GM19328 (cell line): ENCODE measurements at regions not wholly inside any gene's neighbourhood (a gene's known extent, or its start where the extent isn't known, plus 50 kb on each side); places are given as distances from the start of the nearest gene placed in this dataset.

Experiments used
- ATAC-seq: cut with Tn5 transposase; IDR thresholded peaks from one replicate; pipeline ENCODE4 v1.9.1; 2021; ENCODE audit warnings: mild to moderate bottlenecking, moderate library complexity; ENCODE audit not compliant: unreplicated experiment

DNA sequence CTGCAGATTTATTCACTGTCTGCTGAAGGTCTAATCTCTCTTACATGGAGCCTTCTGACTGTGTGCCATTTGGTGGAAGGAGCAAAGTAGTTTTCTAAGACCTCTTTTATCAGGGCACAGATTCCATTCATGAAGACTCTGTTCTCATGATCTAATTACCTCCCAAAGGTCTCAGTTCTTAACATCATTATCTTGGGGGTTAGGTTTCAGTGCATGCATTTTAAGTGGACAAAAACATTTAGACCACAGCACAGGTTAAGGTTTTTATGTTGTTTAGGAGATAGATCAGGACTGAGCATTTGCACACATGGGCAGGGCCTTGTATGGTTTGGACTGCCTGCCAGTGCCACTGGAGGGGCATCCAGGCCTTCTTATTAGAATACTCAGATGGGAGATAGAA is 746.1 kb downstream of the C12orf50 start:
- no peak for ATAC-seq

DNA sequence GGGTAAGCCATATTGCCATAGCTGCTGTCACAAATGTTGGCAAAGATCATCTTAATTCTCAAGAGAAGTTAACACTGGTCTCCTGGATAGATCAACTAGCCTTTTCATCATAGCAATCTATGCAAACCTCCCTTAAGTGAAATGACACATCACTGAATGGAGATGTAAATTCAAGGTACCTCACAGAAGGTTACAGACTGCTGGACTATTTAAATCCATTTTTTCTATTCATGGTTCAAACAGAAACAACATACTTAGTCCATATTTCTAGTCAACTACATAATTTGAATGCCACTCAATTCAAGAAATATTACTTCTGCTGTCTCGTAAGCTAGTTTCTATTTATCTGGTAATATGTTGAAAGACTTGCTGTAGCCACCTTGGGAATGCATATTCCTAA is 748.3 kb downstream of the C12orf50 start:
- ATAC-seq: peak; percentile 52

- ATAC-seq: peak; percentile 70
These were observed 748.8 kb downstream of the C12orf50 start for GRCh38 chr12:87280356-87280755.

DNA sequence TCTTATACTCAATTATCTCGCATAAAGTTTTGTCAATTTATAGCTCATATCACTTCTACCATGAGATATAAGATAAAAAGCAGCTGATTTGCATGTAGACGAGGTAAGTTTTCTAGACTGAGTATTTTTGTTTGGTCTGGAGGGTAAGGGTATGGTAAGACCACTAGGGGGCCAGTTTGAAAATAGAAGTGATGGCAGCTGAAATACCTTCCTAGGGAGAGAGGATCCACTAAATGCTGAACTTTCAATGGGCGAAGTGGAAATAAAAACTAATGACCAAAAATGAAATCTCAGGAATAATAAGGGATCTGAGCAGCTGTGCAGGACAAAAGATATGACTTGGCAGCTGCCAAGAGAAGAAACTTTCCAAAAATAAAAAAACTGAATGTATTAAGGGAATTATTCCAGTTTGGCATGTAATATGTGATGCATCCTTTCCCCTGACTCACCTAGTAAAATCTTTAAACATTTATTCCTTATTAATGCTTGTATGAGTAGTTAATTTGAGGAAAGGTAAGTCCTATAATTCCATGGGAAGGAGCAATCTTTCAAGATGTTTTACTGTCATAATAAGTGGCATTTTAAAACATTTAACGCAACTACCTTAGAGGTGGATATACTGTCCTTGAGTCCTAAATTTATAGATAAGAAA is 754.5 kb downstream of the C12orf50 start:
- peak; percentile 66 for ATAC-seq

GRCh38 chr12:87272851-87273250 is 756.4 kb downstream of the C12orf50 start:
- ATAC-seq: no peak

GRCh38 chr12:87270919-87271318 is 758.3 kb downstream of the C12orf50 start:
- ATAC-seq: no peak

DNA sequence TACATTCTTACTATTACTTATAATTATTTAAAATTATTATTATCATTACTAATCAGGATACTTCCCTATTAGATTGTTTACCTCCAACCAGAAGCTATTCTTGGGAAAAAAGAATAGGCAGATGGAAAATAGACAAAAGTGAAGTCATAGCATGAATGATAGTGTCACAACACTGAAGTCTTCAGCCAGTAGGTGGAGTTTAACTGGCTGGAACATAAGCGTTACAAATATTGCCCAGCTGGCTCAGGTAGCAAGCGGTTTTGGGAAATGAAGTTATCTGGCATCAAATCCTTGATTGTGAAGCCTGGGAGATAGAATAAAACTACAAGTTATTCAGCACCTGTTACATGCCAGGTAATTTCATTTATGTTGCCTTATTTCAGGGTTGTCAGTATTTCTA is 762.9 kb downstream of the C12orf50 start:
- no peak for ATAC-seq

GRCh38 chr12:87259391-87259790 is 769.8 kb downstream of the C12orf50 start:
- no peak for ATAC-seq

DNA sequence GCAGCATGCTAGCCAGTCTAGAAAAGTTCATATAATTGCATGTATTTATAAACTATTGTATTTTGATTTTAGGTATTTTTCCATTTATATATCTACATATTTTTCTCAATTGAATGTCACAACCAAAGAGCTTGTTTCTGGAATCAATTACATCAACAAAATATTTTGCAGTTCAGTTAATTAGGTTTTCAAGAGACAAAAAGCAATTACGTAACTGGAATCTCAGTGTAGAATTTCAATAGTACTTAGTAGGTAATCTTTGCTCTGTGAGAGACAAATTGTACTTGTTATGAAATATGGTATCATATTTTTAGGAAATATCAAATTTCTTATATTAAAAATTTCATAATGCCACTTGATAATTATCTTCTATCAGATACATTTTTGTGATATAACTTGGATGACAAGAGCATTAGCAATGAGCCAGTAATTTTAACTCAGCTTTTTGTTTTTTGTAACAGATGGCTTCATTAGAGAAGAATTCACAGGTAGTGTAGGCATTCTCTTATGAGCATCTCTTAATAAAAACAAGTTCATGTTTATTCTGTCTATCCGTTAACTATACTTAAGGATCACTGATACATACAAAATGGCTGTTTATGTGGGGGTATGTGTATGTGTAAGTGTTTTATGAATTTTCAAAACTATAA is 774.7 kb downstream of the C12orf50 start:
- no peak for ATAC-seq

- no peak for ATAC-seq
These were observed 776.0 kb downstream of the C12orf50 start for GRCh38 chr12:87253157-87253556.

DNA sequence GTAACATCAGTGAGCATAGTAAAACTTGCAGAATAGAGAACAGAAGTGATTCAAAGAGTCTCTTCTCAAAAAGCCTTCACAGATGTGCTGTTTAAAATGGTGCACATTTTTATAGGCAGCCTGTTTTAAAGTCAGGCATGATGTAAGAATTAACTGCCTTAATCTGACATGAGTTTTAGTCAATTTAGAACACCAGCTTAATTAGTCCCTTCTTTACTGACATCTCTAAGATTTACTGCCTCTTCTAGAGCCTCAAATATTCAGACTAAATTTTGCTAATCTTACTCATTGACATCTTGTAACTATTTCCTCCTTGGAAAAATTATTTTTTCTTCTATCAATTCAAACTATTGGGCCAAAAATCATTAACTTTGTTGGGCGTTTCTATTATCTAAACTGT is 782.5 kb downstream of the C12orf50 start:
- ATAC-seq: no peak

- ATAC-seq: no peak
These were observed 790.7 kb downstream of the C12orf50 start for GRCh38 chr12:87238466-87238865.

- no peak for ATAC-seq
These were observed 794.3 kb downstream of the C12orf50 start for GRCh38 chr12:87234898-87235297.

GRCh38 chr12:87233671-87234070 is 795.5 kb downstream of the C12orf50 start:
- ATAC-seq: no peak

- ATAC-seq: no peak
These were observed 797.4 kb downstream of the C12orf50 start for GRCh38 chr12:87231818-87232217.

DNA sequence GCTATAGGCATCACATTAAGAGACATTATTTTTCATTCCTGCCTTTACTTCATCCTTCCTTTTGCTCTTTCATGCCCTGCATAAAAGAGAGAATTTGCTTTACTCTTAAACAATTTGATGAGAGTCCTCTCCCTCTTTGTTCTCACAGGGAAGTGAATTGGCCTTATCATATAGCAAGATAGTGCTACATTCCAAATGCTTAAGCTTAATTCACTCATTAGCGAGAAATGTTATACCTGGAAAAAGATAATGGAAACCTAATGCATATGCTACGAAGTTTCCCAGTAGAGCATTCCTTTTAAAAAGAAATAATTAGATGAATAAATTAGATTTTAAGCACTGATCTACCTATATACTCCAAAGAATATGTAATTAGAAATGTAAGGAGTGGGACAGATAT is 798.8 kb downstream of the C12orf50 start:
- ATAC-seq: no peak

DNA sequence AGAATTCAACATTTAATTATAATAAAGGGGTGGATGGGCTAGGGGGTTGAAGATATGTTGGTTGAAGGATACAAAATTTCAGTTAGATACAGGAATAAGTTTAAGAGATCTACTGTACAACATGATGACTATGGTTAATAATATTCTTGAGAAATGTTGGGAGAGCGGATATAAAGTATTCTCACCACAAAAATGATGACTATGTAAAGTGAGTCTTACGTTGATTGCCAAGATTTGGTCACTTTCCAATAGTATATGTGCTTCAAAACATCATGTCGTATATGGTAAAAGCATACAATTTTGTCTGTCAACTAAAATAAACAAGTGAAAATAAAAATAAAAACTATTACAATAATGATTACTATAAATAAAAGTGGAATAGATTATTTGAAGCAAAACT is 802.0 kb downstream of the C12orf50 start:
- no peak for ATAC-seq

DNA sequence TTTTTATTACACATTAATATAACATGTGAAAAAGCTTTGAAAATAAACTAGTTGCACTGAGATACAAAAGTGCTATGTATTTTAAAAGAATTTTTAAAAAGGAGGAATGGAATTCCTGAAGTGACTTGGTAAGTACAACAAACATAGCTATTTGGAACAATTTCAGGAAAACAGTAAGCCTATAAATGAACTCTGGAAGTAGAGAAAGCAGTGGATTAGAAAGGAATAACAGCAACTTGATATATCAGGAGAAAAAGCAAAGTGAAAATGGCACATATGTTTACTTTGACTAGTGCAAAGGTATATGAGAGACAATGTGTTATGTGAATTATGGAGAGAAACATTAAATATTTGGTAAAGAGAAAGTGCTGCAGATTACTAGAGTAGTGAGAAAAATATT is 811.7 kb downstream of the C12orf50 start:
- no peak for ATAC-seq

GRCh38 chr12:87216436-87216835 is 812.8 kb downstream of the C12orf50 start:
- ATAC-seq: no peak

GRCh38 chr12:87202189-87202588 is 827.0 kb downstream of the C12orf50 start:
- ATAC-seq: no peak

DNA sequence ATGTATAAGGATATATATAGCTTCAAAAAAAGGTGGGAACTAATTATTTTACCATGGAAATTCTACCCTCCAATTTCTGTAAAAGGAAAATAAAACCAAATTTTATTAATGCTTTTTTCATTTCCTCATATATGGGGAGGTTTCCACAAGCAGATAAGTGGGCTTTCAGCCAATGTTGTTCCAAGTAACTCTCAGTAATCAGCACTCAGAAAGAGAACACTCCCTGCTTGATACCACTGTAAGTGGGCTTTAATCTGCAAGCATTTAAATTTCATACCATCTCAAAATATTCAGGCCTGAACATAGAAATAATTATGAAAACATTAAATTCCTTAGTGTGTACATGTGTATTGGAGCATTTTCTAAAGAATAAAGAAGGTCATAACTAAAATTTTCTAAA is 827.6 kb downstream of the C12orf50 start:
- ATAC-seq: no peak

- ATAC-seq: no peak
These were observed 828.8 kb downstream of the C12orf50 start for GRCh38 chr12:87200289-87200979.
